H9 (cell line): ENCODE measurements at regions not wholly inside any gene's neighbourhood (a gene's known extent, or its start where the extent isn't known, plus 50 kb on each side); places are given as distances from the start of the nearest gene placed in this dataset.

ENCODE experiments used
- DNase-seq: peaks from one replicate; pipeline ENCODE4 v3.0.0-alpha.2; 2017
- H2AFZ ChIP-seq: one replicate; pipeline ENCODE4 v1.6.1; 2013; ENCODE audit warnings: mild to moderate bottlenecking, low read length, control low read depth, moderate library complexity
- H2AK5ac ChIP-seq: 2 replicates; pipeline ENCODE4 v1.6.1; 2013; ENCODE audit warnings: low read length, control low read depth, mixed read lengths; ENCODE audit not compliant: insufficient read length
- H2BK120ac ChIP-seq: one replicate; pipeline ENCODE4 v1.6.1; 2013; ENCODE audit warnings: low read depth, mild to moderate bottlenecking, low read length, control low read depth, inconsistent platforms; ENCODE audit not compliant: poor library complexity, severe bottlenecking
- H2BK12ac ChIP-seq: 2 replicates; pipeline ENCODE4 v1.6.1; 2013; ENCODE audit warnings: low read length, control low read depth, mixed read lengths, low read depth; ENCODE audit not compliant: insufficient read length
- H2BK15ac ChIP-seq: 2 replicates; pipeline ENCODE4 v1.6.1; 2013; ENCODE audit warnings: low read depth, low read length, control low read depth
- H2BK20ac ChIP-seq: one replicate; pipeline ENCODE4 v1.6.1; 2013; ENCODE audit warnings: low read depth, mild to moderate bottlenecking, low read length, control low read depth, inconsistent platforms; ENCODE audit not compliant: poor library complexity, severe bottlenecking
- H2BK5ac ChIP-seq: 2 replicates; pipeline ENCODE4 v1.6.1; 2013; ENCODE audit warnings: low read length, control low read depth, mixed read lengths; ENCODE audit not compliant: insufficient read length
- H3K14ac ChIP-seq: 2 replicates; pipeline ENCODE4 v1.6.1; 2013; ENCODE audit warnings: low read length, control low read depth; ENCODE audit not compliant: insufficient read depth
- H3K18ac ChIP-seq: 2 replicates; pipeline ENCODE4 v1.6.1; 2013; ENCODE audit warnings: low read depth, mild to moderate bottlenecking, mixed read lengths, low read length, control low read depth; ENCODE audit not compliant: insufficient read length
- H3K23ac ChIP-seq: 2 replicates; pipeline ENCODE4 v1.6.1; 2013; ENCODE audit warnings: low read length, control low read depth, mixed read lengths, low read depth; ENCODE audit not compliant: insufficient read length
- H3K23me2 ChIP-seq: 2 replicates; pipeline ENCODE4 v1.6.1; 2013; ENCODE audit warnings: low read depth, mild to moderate bottlenecking, mixed read lengths, low read length, control low read depth; ENCODE audit not compliant: insufficient read length, poor library complexity, severe bottlenecking
- H3K27ac ChIP-seq: 2 replicates; pipeline ENCODE4 v1.5.1; 2013; ENCODE audit warnings: low read length, control low read depth, mixed read lengths, low read depth; ENCODE audit not compliant: insufficient read length
- H3K27me3 ChIP-seq: 2 replicates; pipeline ENCODE4 v1.6.1; 2013; ENCODE audit warnings: low read length, control low read depth, inconsistent platforms; ENCODE audit not compliant: insufficient read depth
- H3K4ac ChIP-seq: 2 replicates; pipeline ENCODE4 v1.6.1; 2013; ENCODE audit warnings: low read depth, mild to moderate bottlenecking, control low read depth, inconsistent platforms, low read length, moderate library complexity
- H3K4me1 ChIP-seq: 2 replicates; pipeline ENCODE4 v1.6.1; 2013; ENCODE audit warnings: low read length, control low read depth, inconsistent platforms; ENCODE audit not compliant: insufficient read depth
- H3K4me2 ChIP-seq: 2 replicates; pipeline ENCODE4 v1.6.1; 2013; ENCODE audit warnings: low read length, control low read depth, mixed read lengths; ENCODE audit not compliant: insufficient read length, insufficient read depth
- H3K56ac ChIP-seq: 2 replicates; pipeline ENCODE4 v1.6.1; 2013; ENCODE audit warnings: low read depth, mild to moderate bottlenecking, mixed read lengths, low read length, control low read depth; ENCODE audit not compliant: insufficient read length
- H3K79me1 ChIP-seq: 2 replicates; pipeline ENCODE4 v1.6.1; 2013; ENCODE audit warnings: low read depth, mild to moderate bottlenecking, moderate library complexity, low read length, control low read depth, inconsistent platforms; ENCODE audit not compliant: insufficient read depth, poor library complexity, severe bottlenecking
- H3K79me2 ChIP-seq: 2 replicates; pipeline ENCODE4 v1.6.1; 2013; ENCODE audit warnings: low read length, control low read depth, inconsistent platforms; ENCODE audit not compliant: insufficient read depth
- H3K9ac ChIP-seq: 2 replicates; pipeline ENCODE4 v1.6.1; 2013; ENCODE audit warnings: low read length, control low read depth, mixed read lengths; ENCODE audit not compliant: insufficient read length; ENCODE audit errors: extremely low read depth
- H3K9me3 ChIP-seq: one replicate; pipeline ENCODE4 v1.6.1; 2013; ENCODE audit warnings: low read depth, low read length, inconsistent platforms; ENCODE audit not compliant: control insufficient read depth
- H3T11ph ChIP-seq: one replicate; pipeline ENCODE4 v1.6.1; 2013; ENCODE audit warnings: mild to moderate bottlenecking, low read length, control low read depth, inconsistent platforms
- H4K20me1 ChIP-seq: one replicate; pipeline ENCODE4 v1.6.1; 2013; ENCODE audit not compliant: control insufficient read depth, insufficient read length, insufficient read depth
- H4K5ac ChIP-seq: 2 replicates; pipeline ENCODE4 v1.6.1; 2013; ENCODE audit warnings: low read depth, mild to moderate bottlenecking, mixed read lengths, low read length, control low read depth; ENCODE audit not compliant: insufficient read length
- H4K8ac ChIP-seq: replicated peaks from 2 replicates; pipeline ENCODE4 v1.6.1; 2013; ENCODE audit warnings: low read length, control low read depth, mixed read lengths, low read depth; ENCODE audit not compliant: insufficient read length
- H4K91ac ChIP-seq: 2 replicates; pipeline ENCODE4 v1.6.1; 2013; ENCODE audit warnings: low read depth, mild to moderate bottlenecking, moderate library complexity, mixed read lengths, low read length, control low read depth; ENCODE audit not compliant: insufficient read length
- H3K27ac Mint-ChIP-seq, 3 experiments: 2 replicates in 2 of 3; 3 replicates in 1 of 3; pipeline ENCODE4 v1.8.0; 2020 to 2021; ENCODE audit warnings: mixed read lengths in 3 of 3, mild to moderate bottlenecking in 1 of 3, moderate library complexity in 1 of 3
- H3K27me3 Mint-ChIP-seq: 2 replicates; pipeline ENCODE4 v1.8.0; 2021; ENCODE audit warnings: low read depth, mild to moderate bottlenecking, moderate library complexity, mixed read lengths
- H3K36me3 Mint-ChIP-seq, 3 experiments: 2 replicates in 2 of 3; 3 replicates in 1 of 3; pipeline ENCODE4 v1.8.0; 2020 to 2021; ENCODE audit warnings: low read depth in 3 of 3, mixed read lengths in 3 of 3; ENCODE audit not compliant: insufficient read depth in 1 of 3
- H3K4me1 Mint-ChIP-seq, 2 experiments: 2 replicates each; pipeline ENCODE4 v1.8.0; 2020; ENCODE audit warnings: mixed read lengths in 2 of 2
- H3K4me3 Mint-ChIP-seq, 2 experiments: 2 replicates in 1 of 2; 3 replicates in 1 of 2; pipeline ENCODE4 v1.8.0; 2020 to 2021; ENCODE audit warnings: mild to moderate bottlenecking in 2 of 2, mixed read lengths in 2 of 2, moderate library complexity in 1 of 2
- H3K9me3 Mint-ChIP-seq, 2 experiments: 2 replicates in 1 of 2; 3 replicates in 1 of 2; pipeline ENCODE4 v1.8.0; 2020; ENCODE audit warnings: mild to moderate bottlenecking in 2 of 2, mixed read lengths in 2 of 2, moderate library complexity in 1 of 2
- WGBS: extraction: QIAGEN DNeasy Blood & Tissue Kit; methylation state at CpG from one replicate; pipeline ENCODE4 v1.1.7; 2013; ENCODE audit warnings: missing lambda C conversion rate, low lambda C conversion rate, mixed read lengths; ENCODE audit not compliant: insufficient read length; ENCODE audit errors: extremely low coverage; 5-methylcytosine and 5-hydroxymethylcytosine counted together
- TF ChIP-seq, protein P1 (sequence below): fragments of 200-600 bp; sonication (generic); conservative IDR thresholded peaks from 3 replicates; pipeline ENCODE4 v1.8.0; 2021; ENCODE audit warnings: antibody characterized with exemption, mild to moderate bottlenecking

DNA sequence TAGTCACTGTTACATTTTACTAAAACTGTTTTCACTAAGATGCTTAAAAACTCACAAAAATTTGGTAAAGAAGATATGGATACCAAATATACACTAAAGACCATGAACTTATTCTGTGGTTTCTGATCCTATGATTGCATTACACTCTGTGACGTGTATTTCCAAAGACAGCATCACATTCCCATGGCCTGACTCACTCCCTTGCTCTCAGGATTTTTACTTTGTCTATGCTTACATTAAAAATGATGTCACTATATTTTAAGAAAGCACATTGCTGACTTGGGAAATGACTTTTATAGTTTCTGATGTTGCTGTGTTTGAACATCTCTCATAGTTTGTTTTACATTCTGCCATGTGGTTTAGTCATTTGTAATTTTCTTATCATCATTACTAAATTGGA lies 327.9 kb upstream of the MAGEB18 start:
- H3K9me3 Mint-ChIP-seq: peaks cover 55% of the 10 kb centered on the region in 2 experiments
- DNase-seq: no peak
- H2BK120ac ChIP-seq: no peak overlapping the region

More for the DNA sequence above, 327.9 kb upstream of the MAGEB18 start:
- no peak overlapping the region for H2BK12ac ChIP-seq
- TF ChIP-seq, protein P1, sequence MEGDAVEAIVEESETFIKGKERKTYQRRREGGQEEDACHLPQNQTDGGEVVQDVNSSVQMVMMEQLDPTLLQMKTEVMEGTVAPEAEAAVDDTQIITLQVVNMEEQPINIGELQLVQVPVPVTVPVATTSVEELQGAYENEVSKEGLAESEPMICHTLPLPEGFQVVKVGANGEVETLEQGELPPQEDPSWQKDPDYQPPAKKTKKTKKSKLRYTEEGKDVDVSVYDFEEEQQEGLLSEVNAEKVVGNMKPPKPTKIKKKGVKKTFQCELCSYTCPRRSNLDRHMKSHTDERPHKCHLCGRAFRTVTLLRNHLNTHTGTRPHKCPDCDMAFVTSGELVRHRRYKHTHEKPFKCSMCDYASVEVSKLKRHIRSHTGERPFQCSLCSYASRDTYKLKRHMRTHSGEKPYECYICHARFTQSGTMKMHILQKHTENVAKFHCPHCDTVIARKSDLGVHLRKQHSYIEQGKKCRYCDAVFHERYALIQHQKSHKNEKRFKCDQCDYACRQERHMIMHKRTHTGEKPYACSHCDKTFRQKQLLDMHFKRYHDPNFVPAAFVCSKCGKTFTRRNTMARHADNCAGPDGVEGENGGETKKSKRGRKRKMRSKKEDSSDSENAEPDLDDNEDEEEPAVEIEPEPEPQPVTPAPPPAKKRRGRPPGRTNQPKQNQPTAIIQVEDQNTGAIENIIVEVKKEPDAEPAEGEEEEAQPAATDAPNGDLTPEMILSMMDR: no peak
- H3K4ac ChIP-seq: no peak overlapping the region
- H3K18ac ChIP-seq: no peak overlapping the region
- H3K36me3 Mint-ChIP-seq: peaks cover 2 to 5% (median 2%) of the 10 kb centered on the region in 3 experiments; a peak in 3 of 7 replicates
- H3K4me1 ChIP-seq: no peaks in the 10 kb centered on the region
- no peak overlapping the region for H4K91ac ChIP-seq
- H3K23me2 ChIP-seq: no peaks in the 10 kb centered on the region
- peaks cover 4 to 5% of the 10 kb centered on the region in 2 experiments; a peak in 3 of 4 replicates for H3K4me1 Mint-ChIP-seq
- H4K20me1 ChIP-seq: no peaks in the 10 kb centered on the region
- H3K14ac ChIP-seq: no peak overlapping the region
- no peaks in the 10 kb centered on the region for H3K27me3 Mint-ChIP-seq
- H3K79me1 ChIP-seq: no peaks in the 10 kb centered on the region
- H3K9ac ChIP-seq: no peak overlapping the region
- H3K27ac ChIP-seq: no peak overlapping the region
- H3K56ac ChIP-seq: no peak overlapping the region
- no peak overlapping the region for H2BK20ac ChIP-seq
- H3K9me3 ChIP-seq: peaks cover 28% of the 10 kb centered on the region
- no peak overlapping the region for H3K4me2 ChIP-seq
- H2BK5ac ChIP-seq: no peak overlapping the region
- no peak overlapping the region for H3K4me3 Mint-ChIP-seq
- no peak overlapping the region for H4K8ac ChIP-seq
- no peaks in the 10 kb centered on the region for H3K27me3 ChIP-seq
- no peak overlapping the region for H4K5ac ChIP-seq
- H3T11ph ChIP-seq: no peak overlapping the region
- no peak overlapping the region for H2AFZ ChIP-seq
- H3K79me2 ChIP-seq: no peaks in the 10 kb centered on the region
- WGBS: no CpG with 5 or more reads among the region's 1 CpG
- no peak overlapping the region for H2AK5ac ChIP-seq
- no peak overlapping the region for H2BK15ac ChIP-seq
- H3K23ac ChIP-seq: no peak overlapping the region
- no peak overlapping the region for H3K27ac Mint-ChIP-seq
